NCI-H2196 treated with DMSO at 0.1 percent for 48 hours (cell line): ENCODE measurements at regions not wholly inside any gene's neighbourhood (a gene's known extent, or its start where the extent isn't known, plus 50 kb on each side); places are given as distances from the start of the nearest gene placed in this dataset.

ENCODE experiments used
- DNase-seq: peaks from one replicate; lab custom pipeline; 2025; ENCODE audit not compliant: unreplicated experiment; lab: John Stamatoyannopoulos, UW

DNA sequence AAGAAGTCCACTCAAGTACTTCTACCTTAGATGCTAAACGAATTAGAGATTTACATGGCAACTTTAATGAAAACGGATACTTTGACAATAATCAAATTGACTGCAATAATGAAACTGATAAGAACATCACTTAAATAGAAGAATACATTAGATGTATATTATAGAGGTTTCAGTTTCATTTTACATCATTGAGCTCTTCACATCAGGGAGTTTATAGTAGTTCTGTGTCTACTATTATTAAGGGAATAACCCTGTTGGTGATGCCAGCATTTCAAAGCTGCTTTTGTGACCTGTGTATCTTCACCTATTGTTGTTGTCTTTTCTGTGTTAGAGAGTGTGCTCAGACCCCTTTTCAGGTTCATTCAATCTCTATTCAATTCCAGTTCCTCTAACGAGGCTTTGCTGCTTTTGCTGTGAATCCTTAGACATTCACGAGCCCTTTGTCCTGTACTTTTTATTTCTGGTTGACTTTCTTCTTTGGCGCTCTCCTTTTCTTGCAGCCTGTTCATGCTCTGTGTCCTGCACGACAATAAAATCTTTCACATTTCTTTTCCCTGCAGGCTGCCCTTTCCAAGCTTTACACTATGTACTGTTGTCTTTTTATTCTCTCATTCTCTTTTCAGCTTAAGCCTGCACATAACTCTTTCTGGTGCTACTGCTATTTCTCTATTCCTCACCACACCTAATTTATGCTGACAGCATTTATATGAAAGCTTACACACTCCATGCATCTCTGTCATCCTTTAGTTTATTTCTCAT is 232.1 kb downstream of the CPE start:
- DNase-seq: no peak

DNA sequence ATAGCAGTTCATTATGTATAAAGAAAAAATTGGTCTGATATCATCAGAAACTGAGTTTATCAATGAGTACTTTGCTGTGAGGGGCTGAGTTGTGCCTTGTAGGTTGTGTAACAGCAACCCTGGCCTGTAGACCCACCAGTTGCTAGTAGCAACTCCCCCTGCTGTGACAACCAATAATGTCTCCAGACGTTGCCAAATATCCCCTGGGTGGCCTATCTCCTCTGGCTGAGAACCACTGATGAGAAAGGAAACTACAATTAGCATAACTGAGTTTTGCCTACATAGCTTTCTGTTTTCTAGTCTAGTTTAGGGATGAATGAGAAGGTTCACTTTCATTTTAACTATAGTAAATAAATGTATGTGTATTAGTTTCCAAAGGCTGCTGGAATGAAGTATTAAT is 234.1 kb downstream of the CPE start:
- no peak for DNase-seq

DNA sequence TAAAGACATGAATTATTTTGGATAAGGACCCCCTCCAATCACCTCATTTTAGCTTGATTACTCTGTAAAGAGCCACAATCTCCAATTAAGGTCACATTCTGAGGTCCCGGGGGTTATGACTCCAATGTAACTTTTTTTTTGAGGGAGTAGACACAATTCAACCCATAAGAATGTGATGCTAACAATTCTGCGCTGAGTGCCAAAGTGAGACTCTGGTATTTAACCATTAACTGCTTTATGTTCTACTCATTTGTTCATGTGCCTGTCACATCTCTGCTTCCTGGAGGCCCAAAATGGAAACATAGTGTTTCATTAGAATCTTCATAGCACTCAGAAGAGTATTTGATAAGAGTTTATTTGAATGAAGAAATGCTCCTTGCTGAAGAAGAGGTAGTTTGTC is 234.8 kb downstream of the CPE start:
- DNase-seq: no peak

DNA sequence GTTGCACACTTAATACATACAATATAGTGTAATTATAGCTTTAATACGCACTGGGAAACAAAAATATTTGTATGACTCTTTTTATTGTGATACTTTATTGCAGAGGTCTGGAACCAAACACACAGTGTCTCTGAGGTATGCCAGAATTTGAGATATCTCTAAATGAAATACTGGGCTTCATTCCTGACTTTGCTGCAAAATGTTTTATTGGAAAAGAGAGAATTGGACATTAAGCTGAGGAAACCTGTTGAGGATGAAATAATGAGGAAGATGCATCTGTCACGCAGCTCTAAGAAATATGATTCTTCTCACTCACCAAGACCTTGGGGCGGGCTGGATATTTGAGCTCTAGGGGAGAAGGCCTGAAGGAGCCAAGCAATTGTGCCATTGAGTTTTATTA is 242.1 kb downstream of the CPE start:
- DNase-seq: no peak

DNA sequence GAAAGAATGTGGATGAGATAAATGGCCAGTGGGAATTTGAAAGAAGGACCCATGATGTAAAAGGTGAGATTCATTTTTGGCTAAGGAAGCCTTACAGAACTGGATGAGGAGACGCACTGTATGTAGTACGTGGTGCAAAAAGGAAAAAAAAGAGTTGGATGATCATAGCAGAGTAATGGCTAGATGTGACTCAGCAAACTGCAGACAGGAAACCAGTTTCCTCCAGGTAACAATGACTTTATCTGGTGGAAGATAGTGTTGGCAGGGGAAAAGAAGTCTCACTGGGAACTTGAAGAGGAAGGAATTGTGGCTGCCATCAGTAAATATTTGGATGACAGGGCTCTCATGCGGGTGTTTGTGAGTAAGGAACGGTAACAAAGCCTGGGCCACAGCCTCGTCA is 243.2 kb downstream of the CPE start:
- DNase-seq: no peak

DNA sequence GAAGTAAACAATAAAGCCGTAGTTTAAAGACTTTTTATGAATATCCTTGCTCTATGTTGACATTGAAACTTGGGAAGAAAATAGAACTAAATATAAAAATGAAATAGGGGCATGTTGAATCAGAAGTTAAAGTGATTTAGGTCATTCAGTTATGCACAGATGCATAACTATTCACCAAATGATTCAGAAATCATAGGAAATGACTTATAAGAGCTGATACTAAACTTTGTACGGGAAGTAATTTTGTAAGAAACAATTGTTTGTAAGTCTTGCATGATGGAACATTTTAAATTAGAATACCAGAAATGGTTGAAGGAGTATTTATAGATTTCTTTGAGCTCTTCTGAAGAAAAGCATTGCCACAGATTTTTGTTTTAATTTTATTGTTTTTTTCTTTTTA is 246.5 kb downstream of the CPE start:
- DNase-seq: no peak

DNA sequence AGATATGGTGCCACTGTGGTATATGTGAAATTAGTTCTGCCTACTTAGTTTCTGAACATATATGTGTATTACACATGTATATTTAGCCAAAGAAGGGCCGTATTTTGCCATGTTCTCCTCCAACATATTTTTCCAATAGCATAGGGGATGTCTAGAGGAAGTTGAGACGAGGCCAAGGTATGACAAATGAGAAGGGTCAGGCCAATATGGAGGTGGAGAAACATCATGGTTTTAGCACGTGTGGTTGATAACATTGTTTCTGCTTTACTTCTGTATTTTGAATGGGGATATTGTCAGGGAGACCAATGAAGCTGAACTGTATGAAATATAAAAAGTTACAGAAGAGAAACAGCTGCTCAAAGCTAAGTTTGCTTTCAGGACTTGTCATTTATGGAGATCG is 246.7 kb upstream of the TLL1 start:
- no peak for DNase-seq

DNA sequence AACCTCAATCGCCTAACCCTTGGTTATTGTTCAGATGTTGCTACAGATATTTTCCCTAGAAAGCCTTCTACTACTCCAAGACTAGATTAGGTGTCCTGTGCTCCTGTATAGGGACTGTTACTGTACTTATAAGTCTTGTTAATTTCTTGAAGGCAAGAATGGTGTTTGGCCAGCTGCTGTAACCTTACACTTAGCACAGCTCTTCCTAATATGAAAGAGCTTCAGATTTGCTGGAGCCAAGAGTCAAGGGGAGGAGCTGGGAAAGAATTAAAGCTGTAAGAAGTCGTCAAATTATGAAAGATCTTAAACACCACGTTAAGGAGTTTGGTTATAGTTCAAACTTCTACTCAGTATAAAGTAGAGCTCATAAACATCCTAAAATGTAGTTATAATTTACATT is 245.9 kb upstream of the TLL1 start:
- no peak for DNase-seq

DNA sequence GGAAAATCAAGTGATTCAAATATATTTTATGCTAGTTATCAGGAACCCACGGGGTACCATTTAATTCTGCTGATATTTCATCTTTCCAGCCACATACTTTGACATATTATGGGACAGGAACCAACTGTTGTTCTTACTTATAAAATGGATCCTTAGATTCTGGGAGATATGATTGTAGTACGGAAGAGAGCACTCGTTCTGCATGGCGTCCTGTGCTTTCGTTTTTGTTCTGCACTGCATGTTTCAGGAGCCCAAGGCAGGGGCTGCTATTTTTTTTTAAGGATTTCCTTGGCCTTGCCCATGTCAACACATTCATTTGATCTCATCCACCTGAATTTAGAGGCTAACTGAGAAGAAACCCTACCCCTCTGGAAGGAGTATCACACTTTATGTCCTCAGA is 245.5 kb upstream of the TLL1 start:
- DNase-seq: no peak

DNA sequence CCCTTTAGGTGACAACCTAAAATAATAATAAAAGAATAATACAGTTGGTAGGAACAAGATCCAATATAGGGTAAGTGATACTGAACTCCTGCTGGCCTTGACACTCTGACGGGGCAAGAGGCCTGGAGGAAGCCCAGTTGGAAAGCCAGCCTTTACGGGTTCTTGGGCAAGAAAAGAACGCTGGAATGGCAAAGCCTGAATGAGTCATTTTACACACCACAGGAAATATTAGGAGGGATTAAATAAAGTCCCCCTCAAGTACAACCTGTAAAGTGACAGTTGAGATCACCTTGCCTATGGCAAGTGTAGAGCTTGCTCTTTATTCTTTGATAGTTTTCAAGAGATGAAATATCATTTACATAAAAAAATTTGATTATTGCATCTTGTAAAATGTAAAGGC is 244.5 kb upstream of the TLL1 start:
- no peak for DNase-seq

DNA sequence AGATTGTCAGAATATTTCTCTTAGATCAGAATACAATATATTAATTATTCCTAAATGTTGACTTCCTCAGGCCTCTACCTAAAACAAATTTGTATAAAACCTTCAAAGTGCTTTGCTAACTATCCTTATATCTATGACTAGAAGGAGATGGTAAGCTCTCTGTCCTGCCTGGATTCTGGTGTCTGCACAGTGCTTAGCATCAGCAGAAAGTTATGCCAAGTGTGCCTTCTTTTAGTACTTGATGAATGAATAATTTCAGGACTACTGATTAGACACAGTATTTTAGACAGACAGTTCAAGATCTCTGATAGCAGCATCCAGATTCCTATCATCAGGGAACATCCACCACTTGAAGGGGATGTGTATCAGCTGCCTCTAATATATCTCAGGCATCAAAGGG is 242.4 kb upstream of the TLL1 start:
- no peak for DNase-seq

DNA sequence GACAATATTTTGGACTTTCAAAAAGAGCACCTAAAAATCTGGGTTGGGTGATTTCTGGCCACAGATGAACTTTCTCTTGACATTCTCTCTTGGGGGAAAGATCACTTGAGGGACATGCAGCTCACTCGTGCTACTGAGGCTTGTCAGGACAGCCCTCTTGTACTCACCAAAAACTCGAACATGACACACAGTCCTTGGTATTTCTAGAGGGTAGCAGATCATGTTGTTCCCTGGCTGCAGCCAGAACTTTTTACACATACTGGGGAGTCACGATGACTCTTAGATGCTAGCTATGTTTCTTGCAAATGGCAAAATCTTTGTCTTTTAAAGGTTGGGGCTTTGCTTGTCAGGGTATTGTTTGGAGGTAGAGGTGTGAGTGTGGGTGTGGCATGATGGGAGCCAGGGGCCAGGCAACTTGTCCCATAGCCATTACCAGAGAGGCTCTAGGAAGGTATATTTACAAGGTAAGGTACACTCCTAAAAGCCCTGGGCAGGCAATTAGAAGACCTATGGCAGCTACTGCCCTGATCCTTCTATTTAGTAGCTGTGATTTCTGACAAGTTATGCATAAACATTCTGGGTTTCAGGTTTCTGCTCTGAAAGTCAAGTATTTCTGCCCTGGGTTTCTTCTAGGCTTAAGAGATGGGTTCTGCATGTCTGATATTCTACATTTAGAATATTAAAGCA is 241.7 kb upstream of the TLL1 start:
- no peak for DNase-seq

DNA sequence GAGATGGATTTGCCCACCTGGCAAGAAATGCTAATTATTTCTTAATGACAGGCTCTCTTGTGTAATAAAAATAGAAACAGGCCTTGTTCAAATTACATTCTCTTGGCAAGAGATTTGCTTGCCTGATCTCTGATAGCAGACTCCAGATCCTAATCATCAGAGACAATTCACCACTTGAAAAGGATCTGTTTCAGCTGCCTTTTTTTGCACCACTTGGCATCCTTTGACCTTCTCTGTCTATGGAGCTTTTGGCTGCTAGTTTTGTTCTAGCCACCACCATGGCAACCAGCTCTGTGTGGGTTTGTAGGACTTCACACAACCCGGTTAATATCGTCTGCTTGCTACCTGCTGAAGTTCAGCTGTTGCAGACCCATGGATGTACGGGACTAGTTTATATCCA is 241.1 kb upstream of the TLL1 start:
- DNase-seq: peak; percentile 0

DNA sequence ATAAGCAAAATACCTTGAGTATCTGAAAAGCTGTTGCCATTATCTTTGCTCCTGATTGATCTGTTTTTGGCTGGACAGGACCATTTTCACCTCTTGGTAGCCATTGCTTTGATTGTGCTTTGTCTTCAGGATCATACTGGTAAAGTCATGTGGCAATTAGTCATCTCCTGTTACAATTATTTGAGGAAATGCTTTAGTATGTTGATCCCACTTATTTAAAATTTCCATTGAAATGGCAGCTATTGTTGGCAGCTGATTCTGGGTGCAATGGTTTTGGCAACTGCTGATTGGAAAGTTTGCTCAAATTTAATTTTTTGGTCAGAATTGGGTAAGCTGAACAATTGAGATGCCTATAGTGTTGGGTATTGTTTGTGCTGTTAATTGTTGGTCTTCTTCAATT is 238.3 kb upstream of the TLL1 start:
- no peak for DNase-seq

DNA sequence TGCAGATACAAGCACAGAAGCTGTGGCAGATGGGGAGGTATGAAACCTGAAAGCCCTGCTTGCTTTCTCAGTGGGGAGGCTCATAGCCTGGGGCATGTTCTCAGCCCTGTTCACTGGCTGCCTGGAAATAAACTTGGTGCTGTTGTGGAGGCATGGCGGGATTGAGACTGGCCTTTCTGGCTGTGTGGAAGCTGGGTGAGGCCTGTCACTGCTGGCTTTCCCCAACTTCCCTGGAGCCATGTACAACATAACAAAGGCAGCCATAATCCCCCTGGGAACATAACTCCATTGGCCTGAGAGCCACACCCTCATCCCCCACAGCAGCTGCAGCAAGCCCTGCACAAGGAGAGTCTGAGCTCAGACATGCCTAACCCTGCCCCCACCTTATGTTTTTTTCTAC is 237.7 kb upstream of the TLL1 start:
- no peak for DNase-seq

DNA sequence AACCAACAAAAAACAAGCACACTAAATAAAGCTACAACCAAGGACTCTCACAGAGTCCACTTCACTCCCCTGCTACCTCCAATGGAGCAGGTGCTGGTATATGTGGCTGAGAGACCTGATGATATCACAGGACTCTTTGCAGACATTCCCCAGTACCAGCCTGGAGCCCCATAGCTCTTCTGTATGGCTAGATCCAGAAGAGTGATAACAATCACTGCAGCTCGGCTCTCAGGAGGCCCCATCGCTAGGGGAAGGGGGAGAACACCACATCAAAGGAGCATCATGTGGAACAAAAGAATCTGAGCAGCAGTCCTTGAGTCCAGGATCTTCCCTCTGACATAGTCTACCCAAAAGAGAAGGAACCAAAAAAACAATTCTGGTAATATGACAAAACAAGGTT is 237.1 kb upstream of the TLL1 start:
- DNase-seq: no peak

DNA sequence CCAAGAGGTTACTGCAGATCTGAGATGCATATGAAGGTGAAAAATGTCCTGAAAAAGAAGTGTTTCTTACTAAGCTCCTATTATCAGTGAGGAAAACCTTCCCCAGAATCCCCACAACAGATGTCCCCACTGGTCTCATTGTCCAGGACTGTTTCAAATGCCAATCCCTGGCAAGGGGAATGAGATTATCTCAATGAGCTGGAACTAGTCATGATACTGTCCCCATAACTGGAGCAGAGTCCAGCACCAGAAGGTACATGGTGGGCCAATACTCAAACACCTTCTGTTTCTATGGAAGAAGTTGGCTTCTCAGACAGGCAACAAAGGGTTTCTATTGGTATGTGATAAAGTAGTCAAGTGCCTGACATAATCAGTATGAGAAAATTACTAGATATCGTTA is 221.1 kb upstream of the TLL1 start:
- no peak for DNase-seq

DNA sequence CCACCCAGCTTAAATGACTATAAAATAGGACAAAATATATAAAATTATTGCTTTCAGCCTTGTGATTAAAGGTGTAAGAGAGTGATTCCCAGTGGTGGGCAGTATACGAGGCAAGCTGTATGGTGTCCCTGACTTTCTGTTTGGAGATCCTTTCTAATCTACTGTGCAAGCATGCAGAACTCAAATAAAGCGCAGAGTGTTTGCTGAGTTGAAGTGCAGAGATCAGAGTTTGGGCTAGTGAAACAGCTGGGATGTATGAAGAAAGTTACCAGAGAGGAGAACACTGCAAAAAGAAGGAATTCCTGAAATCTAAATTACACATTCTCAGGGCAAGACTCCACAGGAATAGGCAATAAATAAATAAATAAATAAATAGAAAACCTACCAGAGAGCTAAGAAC is 218.5 kb upstream of the TLL1 start:
- DNase-seq: no peak

DNA sequence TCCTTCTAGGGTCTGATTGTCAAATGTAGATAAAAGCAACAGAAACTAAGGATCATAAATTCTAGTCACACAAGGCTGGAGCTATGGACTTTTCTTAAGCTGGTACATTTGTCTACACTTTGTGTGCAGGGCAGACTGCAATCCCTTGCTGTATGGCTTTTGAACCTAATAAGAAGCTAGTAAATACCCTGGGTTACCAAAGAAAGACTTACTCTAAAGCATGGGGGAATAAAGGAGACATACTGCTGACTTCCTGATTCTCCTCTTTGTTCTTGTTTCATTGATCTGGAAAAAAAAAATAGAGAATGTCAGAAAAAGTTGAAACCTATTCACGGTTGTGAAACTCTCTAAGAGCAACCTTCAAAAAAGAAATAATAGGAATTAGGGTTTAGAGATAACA is 216.6 kb upstream of the TLL1 start:
- no peak for DNase-seq

DNA sequence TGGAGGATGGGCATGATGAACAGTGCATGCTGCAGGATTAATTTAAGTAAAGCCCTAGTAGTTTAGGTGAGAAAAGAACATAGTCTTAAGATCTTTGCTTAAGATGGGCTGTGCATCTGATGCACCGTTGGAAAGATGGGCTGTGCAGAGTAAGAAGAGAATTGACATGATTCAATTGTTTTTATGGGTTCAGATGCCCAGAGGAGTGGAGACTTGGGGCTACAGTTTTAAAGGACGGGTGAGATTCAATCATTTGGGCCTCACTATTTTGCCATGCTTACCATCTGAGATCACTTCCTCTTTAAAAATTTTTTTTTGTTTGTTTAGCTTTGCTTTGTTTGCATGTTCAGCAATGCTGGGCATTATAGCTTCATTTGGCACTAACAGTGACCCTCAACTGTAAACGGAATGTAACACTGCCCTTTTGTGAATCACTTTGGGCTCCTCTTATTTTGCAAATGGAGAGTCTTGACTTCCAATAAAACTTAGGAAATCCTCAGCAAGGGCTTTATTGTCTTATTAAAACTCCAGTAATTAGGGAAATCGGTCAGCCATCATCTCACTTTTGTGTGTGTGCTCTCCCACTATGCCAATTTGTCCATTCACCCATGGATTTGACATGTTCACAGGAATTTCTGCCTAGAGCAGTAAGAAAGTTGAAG is 216.1 kb upstream of the TLL1 start:
- DNase-seq: no peak

DNA sequence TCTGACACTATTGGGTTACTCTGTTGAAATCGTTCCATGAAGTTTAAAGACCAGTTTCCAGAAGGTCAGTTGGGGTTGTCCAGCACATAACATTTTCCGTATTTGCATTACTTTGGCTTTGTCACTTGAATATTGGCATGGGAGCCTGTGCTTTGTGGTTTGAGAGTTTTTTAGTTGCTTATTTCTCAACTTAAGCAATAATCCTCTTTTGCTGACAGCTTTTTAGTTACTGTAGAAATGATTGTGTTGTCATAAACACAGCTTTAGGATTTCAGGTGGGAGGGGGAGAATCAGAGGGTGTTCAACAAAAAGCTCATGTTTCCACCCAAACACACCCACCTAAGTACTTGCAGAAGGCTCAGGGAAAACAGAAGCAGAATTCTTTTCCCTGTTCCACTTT is 210.7 kb upstream of the TLL1 start:
- DNase-seq: no peak

DNA sequence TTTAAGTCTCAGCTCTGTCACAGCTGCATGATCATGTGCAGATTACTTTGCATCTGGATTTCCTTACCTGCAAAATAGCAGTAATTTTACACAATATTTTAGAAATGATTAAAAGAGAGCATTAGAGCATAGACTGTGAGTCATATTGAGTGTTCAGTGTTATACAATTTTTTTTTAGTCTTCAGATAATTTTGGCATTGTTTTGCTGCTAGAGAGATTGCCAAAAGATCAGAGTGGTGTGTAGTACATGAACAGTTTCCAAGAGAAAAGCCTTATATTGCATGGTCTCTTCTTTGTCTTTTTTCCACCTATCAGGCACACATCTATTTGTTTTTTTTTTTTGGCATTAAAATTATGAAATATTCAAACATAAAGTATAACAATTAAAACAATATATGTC is 209.6 kb upstream of the TLL1 start:
- DNase-seq: no peak

DNA sequence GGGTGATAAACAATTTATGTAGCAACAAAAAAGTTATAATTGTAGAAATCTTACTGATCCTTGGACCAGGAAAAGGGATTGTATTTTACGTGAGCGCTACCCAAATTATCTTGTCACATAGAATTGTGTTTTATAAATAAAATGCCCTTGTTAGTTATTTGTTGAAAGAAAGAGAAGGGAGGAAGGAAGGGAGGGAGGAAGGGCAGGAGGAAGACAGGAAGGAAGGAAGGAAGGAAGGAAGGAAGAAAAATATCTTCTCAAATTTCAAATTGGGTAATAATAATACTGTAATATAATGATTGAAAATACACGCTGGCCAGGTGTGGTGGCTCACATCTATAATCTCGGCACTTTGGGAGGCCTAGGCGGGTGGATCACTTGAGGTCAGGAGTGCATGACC is 206.2 kb upstream of the TLL1 start:
- no peak for DNase-seq
